IMR-90 (cell line): ENCODE measurements at regions not wholly inside any gene's neighbourhood (a gene's known extent, or its start where the extent isn't known, plus 50 kb on each side); places are given as distances from the start of the nearest gene placed in this dataset.

Experiments used
- ATAC-seq: fragments of 200-7000 bp; cut with Tn5 transposase; 2 replicates; pipeline ENCODE4 v1.9.1; 2020; ENCODE audit warnings: low read depth, mild to moderate bottlenecking, moderate library complexity
- BruUV-seq: library from RNA; stranded (reverse); fragments of 400-500 nt; replicated peaks from 2 replicates; lab custom pipeline; 2021; lab: Mats Ljungman, UMichigan
- CTCF ChIA-PET: fragments of 300-600 bp; formaldehyde crosslinking; extraction: SDS; loops from one replicate; lab custom pipeline; 2021; ENCODE audit warnings: antibody characterized with exemption; lab: Yijun Ruan, JAX
- POLR2A ChIA-PET: fragments of 300-600 bp; sonication (Branson Sonifier 250); formaldehyde crosslinking; loops from one replicate; lab custom pipeline; 2022; ENCODE audit warnings: antibody characterized with exemption; ENCODE audit not compliant: unreplicated experiment; lab: Charles Lee
- DNase-seq: peaks from one replicate; pipeline ENCODE4 v3.0.0; 2013
- H2AFZ ChIP-seq: replicated peaks from 2 replicates; pipeline ENCODE3; 2013; ENCODE audit warnings: low read length, mild to moderate bottlenecking; ENCODE audit not compliant: poor library complexity
- H2AK5ac ChIP-seq: 2 replicates; pipeline ENCODE4 v1.6.1; 2013; ENCODE audit warnings: low read depth, low read length, inconsistent platforms
- H2AK9ac ChIP-seq: replicated peaks from 2 replicates; pipeline ENCODE3; 2013; ENCODE audit warnings: mild to moderate bottlenecking, low read depth, low read length, moderate library complexity; ENCODE audit not compliant: poor library complexity
- H2BK120ac ChIP-seq: 2 replicates; pipeline ENCODE4 v1.6.1; 2013; ENCODE audit warnings: low read depth, low read length, inconsistent platforms
- H2BK15ac ChIP-seq: 3 replicates; pipeline ENCODE4 v1.6.1; 2013; ENCODE audit warnings: low read depth, low read length, inconsistent platforms
- H2BK20ac ChIP-seq: 2 replicates; pipeline ENCODE4 v1.6.1; 2013; ENCODE audit warnings: low read depth, mild to moderate bottlenecking, inconsistent platforms, low read length, moderate library complexity
- H2BK5ac ChIP-seq: 2 replicates; pipeline ENCODE4 v1.6.1; 2013; ENCODE audit warnings: mild to moderate bottlenecking, low read depth, low read length, inconsistent platforms; ENCODE audit not compliant: poor library complexity, severe bottlenecking
- H3K14ac ChIP-seq: replicated peaks from 2 replicates; pipeline ENCODE4 v1.6.1; 2013; ENCODE audit warnings: low read depth, low read length, inconsistent platforms
- H3K18ac ChIP-seq: 2 replicates; pipeline ENCODE4 v1.6.1; 2013; ENCODE audit warnings: low read depth, low read length, control low read depth
- H3K23ac ChIP-seq: 2 replicates; pipeline ENCODE4 v1.6.1; 2013; ENCODE audit warnings: low read depth, low read length, inconsistent platforms
- H3K27ac ChIP-seq: 2 replicates; pipeline ENCODE4 v1.5.1; 2013; ENCODE audit warnings: mild to moderate bottlenecking, control low read depth, low read length; ENCODE audit not compliant: insufficient read depth
- H3K27me3 ChIP-seq: 2 replicates; pipeline ENCODE4 v1.6.1; 2013; ENCODE audit warnings: low read length; ENCODE audit not compliant: control insufficient read depth, insufficient read depth
- H3K36me3 ChIP-seq: 2 replicates; pipeline ENCODE4 v1.6.1; 2013; ENCODE audit warnings: low read length, mixed read lengths; ENCODE audit not compliant: control insufficient read depth, insufficient read depth
- H3K4ac ChIP-seq: 2 replicates; pipeline ENCODE4 v1.6.1; 2013; ENCODE audit warnings: low read depth, low read length, inconsistent platforms
- H3K4me1 ChIP-seq: 2 replicates; pipeline ENCODE4 v1.6.1; 2013; ENCODE audit warnings: low read length, mixed read lengths; ENCODE audit not compliant: control insufficient read depth, insufficient read depth
- H3K4me2 ChIP-seq: 2 replicates; pipeline ENCODE4 v1.6.1; 2013; ENCODE audit warnings: low read depth, mild to moderate bottlenecking, control low read depth, low read length, moderate library complexity
- H3K4me3 ChIP-seq: 2 replicates; pipeline ENCODE4 v1.5.1; 2013; ENCODE audit warnings: low read depth, mild to moderate bottlenecking, control low read depth, low read length, moderate library complexity; ENCODE audit not compliant: insufficient read depth
- H3K56ac ChIP-seq: 2 replicates; pipeline ENCODE4 v1.6.1; 2013; ENCODE audit warnings: low read length, inconsistent platforms; ENCODE audit not compliant: insufficient read depth; ENCODE audit errors: extremely low read depth
- H3K79me1 ChIP-seq, 2 experiments: 2 replicates each; pipeline ENCODE4 v1.6.1; 2013; ENCODE audit warnings: low read length in 2 of 2, inconsistent platforms in 1 of 2, low read depth in 1 of 2
- H3K9ac ChIP-seq: 2 replicates; pipeline ENCODE4 v1.6.1; 2013; ENCODE audit warnings: low read depth, low read length, control low read depth
- H3K9me1 ChIP-seq: 2 replicates; pipeline ENCODE4 v1.6.1; 2013; ENCODE audit warnings: low read length, inconsistent platforms; ENCODE audit not compliant: insufficient read depth
- H3K9me3 ChIP-seq: 2 replicates; pipeline ENCODE4 v1.6.1; 2013; ENCODE audit warnings: low read length; ENCODE audit not compliant: control insufficient read depth, insufficient read depth
- H4K20me1 ChIP-seq: 2 replicates; pipeline ENCODE4 v1.6.1; 2013; ENCODE audit warnings: low read length, inconsistent platforms; ENCODE audit not compliant: insufficient read depth
- H4K5ac ChIP-seq: 2 replicates; pipeline ENCODE4 v1.6.1; 2013; ENCODE audit warnings: mild to moderate bottlenecking, low read depth, low read length, control low read depth
- H4K8ac ChIP-seq, 2 experiments: 2 replicates each; pipeline ENCODE4 v1.6.1; 2013; ENCODE audit warnings: low read depth in 2 of 2, low read length in 2 of 2, control low read depth in 1 of 2, inconsistent platforms in 1 of 2
- H4K91ac ChIP-seq: 2 replicates; pipeline ENCODE4 v1.6.1; 2013; ENCODE audit warnings: low read depth, low read length, inconsistent platforms; ENCODE audit not compliant: insufficient read depth
- BHLHE40 ChIP-seq: fragments of 150-350 bp; IDR thresholded peaks from 2 replicates; pipeline ENCODE4 v1.6.1; 2016; ENCODE audit warnings: mild to moderate bottlenecking, low read depth, low read length
- CEBPB ChIP-seq: IDR thresholded peaks from 2 replicates; pipeline ENCODE4 v1.6.1; 2012; ENCODE audit warnings: low read depth, low read length, improper control_type of control experiment
- CTCF ChIP-seq: conservative IDR thresholded peaks from 2 replicates; pipeline ENCODE4 v1.5.1; 2012; ENCODE audit warnings: mild to moderate bottlenecking, low read depth, low read length, improper control_type of control experiment
- ELK1 ChIP-seq: fragments of 150-350 bp; IDR thresholded peaks from 2 replicates; pipeline ENCODE4 v1.6.1; 2016; ENCODE audit warnings: low read depth, mild to moderate bottlenecking, low read length, moderate library complexity, borderline replicate concordance
- FOS ChIP-seq: fragments of 150-350 bp; IDR thresholded peaks from 2 replicates; pipeline ENCODE4 v1.6.1; 2016; ENCODE audit warnings: low read depth, low read length
- MAFK ChIP-seq: IDR thresholded peaks from 2 replicates; pipeline ENCODE4 v1.6.1; 2012; ENCODE audit warnings: low read depth, low read length, improper control_type of control experiment
- MAZ ChIP-seq: IDR thresholded peaks from 2 replicates; pipeline ENCODE4 v1.6.1; 2012; ENCODE audit warnings: low read depth, mild to moderate bottlenecking, low read length, improper control_type of control experiment, moderate library complexity, borderline replicate concordance
- NFE2L2 ChIP-seq: fragments of 150-350 bp; IDR thresholded peaks from 2 replicates; pipeline ENCODE4 v1.6.1; 2016; ENCODE audit warnings: low read depth, mild to moderate bottlenecking, low read length
- POLR2A ChIP-seq: IDR thresholded peaks from 2 replicates; pipeline ENCODE4 v1.6.1; 2012; ENCODE audit warnings: mild to moderate bottlenecking, low read depth, low read length
- RAD21 ChIP-seq: IDR thresholded peaks from 2 replicates; pipeline ENCODE4 v1.6.1; 2012; ENCODE audit warnings: low read length, improper control_type of control experiment
- RCOR1 ChIP-seq: IDR thresholded peaks from 2 replicates; pipeline ENCODE4 v1.6.1; 2012; ENCODE audit warnings: mild to moderate bottlenecking, low read length, improper control_type of control experiment; ENCODE audit not compliant: insufficient replicate concordance
- RFX5 ChIP-seq: IDR thresholded peaks from 2 replicates; pipeline ENCODE4 v1.8.0; 2012; ENCODE audit warnings: low read depth, mild to moderate bottlenecking, low read length, moderate library complexity
- SMC3 ChIP-seq: fragments of 150-350 bp; IDR thresholded peaks from 2 replicates; pipeline ENCODE4 v1.6.1; 2016; ENCODE audit warnings: low read depth, mild to moderate bottlenecking, antibody characterized with exemption, low read length, moderate library complexity
- USF2 ChIP-seq: fragments of 150-350 bp; IDR thresholded peaks from 2 replicates; pipeline ENCODE4 v1.6.1; 2017; ENCODE audit warnings: mild to moderate bottlenecking, antibody characterized with exemption, low read length, low read depth
- WGBS, 2 experiments: methylation state at CpG; one replicate each; pipeline versions ENCODE4 v1.1.5 to v1.1.7; 2013; ENCODE audit warnings: missing lambda C conversion rate in 2 of 2; ENCODE audit not compliant: insufficient read length in 1 of 2; ENCODE audit errors: extremely low coverage in 2 of 2; 5-methylcytosine and 5-hydroxymethylcytosine counted together
- dilution Hi-C: fragments of 300-500 bp; cut with HindIII; formaldehyde crosslinking; loops from one replicate; pipeline ENCODE4 v1.14.3; 2018; ENCODE audit warnings: low sequenced_read_pairs; ENCODE audit not compliant: unreplicated experiment
- in situ Hi-C: fragments of 300-500 bp; cut with MboI; formaldehyde crosslinking; loops from 3 replicates; pipeline ENCODE4 v1.14.3; 2019; ENCODE audit warnings: low sequenced_read_pairs, inconsistent platforms, mixed read lengths
- intact Hi-C: fragments of 100-400 bp; cut with micrococcal nuclease; formaldehyde crosslinking; loops from 2 replicates; pipeline ENCODE4 v1.10.0; 2022

GRCh38 chr21:16568661-16569060 lies 838.9 kb downstream of the USP25 start:
- Histone ChIP-seq H2BK20ac (no peak overlapping the region), H2AFZ (no peak overlapping the region), H3K4me1 (peaks cover 10% of the 10 kb centered on the region), H3K27ac (no peak overlapping the region), H4K5ac (no peak overlapping the region), H3K9me1 (no peaks in the 10 kb centered on the region; the same call in 1 of the 2 replicates), H3K4ac (0 out of 2 replicates have a peak overlapping the region, but pooled peaks have one; percentile 42), H2BK5ac (no peak overlapping the region), H3K36me3 (no peaks in the 10 kb centered on the region), H2AK9ac (no peak overlapping the region), H3K9ac (no peak overlapping the region), H2AK5ac (peak overlapping the region; percentile 64; the same call in 1 of the 2 replicates), H3K14ac (peak overlapping the region; percentile 25; the same call in 1 of the 2 replicates), H3K4me3 (no peak overlapping the region), H4K8ac (no peak overlapping the region), H4K91ac (no peak overlapping the region), H4K20me1 (no peaks in the 10 kb centered on the region), H3K27me3 (no peaks in the 10 kb centered on the region), H2BK15ac (peak overlapping the region; percentile 58; the same call in 1 of the 3 replicates), H3K79me1 (no peaks in the 10 kb centered on the region), H3K9me3 (no peaks in the 10 kb centered on the region), H3K56ac (no peak overlapping the region), H3K18ac (no peak overlapping the region), H3K23ac (no peak overlapping the region), H2BK120ac (no peak overlapping the region), H3K4me2 (no peak overlapping the region)
- DNase-seq (no peak), ATAC-seq (no peak)
- TF ChIP-seq NFE2L2, result no peak
- TF ChIP-seq MAFK, result no peak
- no peak for TF ChIP-seq SMC3
- no peak for TF ChIP-seq FOS
- no peak for TF ChIP-seq POLR2A
- TF ChIP-seq USF2, result no peak
- no peak for TF ChIP-seq CEBPB
- no peak for TF ChIP-seq CTCF
- TF ChIP-seq RCOR1, result no peak
- TF ChIP-seq RFX5, result no peak
- no peak for TF ChIP-seq ELK1
- no peak for TF ChIP-seq RAD21
- no peak for TF ChIP-seq BHLHE40
- no peak for TF ChIP-seq MAZ
- ChIA-PET CTCF (no interaction called here), POLR2A (no interaction called here)
- whole genome bisulfite sequencing, 2 experiments, result no CpG with 5 or more reads among the region's 2 CpGs
- intact Hi-C loops, result no loop called here
- in situ Hi-C loops, result loop anchor here (25.0 kb wide), 1 partner anchor 894 kb away; no protein-coding TSS in a partner anchor
- BruUV-seq, result no TSS peak
- dilution Hi-C loops, result no loop called here
